GM23248 (cell line): ENCODE measurements at regions not wholly inside any gene's neighbourhood (a gene's known extent, or its start where the extent isn't known, plus 50 kb on each side); places are given as distances from the start of the nearest gene placed in this dataset.

Source experiments
- EZH2 ChIP-seq: fragments of 200-600 bp; sonication (generic); IDR thresholded peaks from 2 replicates; pipeline ENCODE4 v1.6.1; 2018; ENCODE audit warnings: antibody characterized with exemption, mild to moderate bottlenecking; ENCODE audit not compliant: insufficient read depth, poor library complexity, severe bottlenecking
- EZH2phosphoT487 ChIP-seq: fragments of 200-600 bp; sonication (generic); IDR thresholded peaks from 2 replicates; pipeline ENCODE4 v1.6.1; 2018; ENCODE audit warnings: antibody characterized with exemption, moderate library complexity, mild to moderate bottlenecking, low read depth; ENCODE audit not compliant: insufficient read depth

DNA sequence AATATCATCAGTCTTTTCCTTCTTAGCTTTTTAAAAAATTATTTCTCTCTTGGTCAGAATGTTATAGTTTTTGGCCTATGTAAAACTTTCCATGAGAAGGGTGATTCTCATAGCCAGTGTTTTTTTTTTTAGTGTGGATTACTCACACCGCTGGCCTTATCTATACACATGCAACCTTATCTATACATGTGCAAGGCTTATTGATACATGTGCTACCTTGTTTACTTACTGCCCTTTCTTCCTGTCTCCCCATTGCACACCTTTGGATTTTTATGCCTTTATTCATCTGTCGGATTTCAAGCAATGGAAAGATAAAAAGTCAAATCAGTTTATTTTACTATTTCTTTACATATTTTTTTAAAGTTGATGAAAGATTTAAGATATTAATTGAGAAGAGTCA is 660.0 kb upstream of the FZD8 start:
- TF ChIP-seq EZH2 (no peak), EZH2phosphoT487 (no peak)
